ENCODE measurements at regions not wholly inside any gene's neighbourhood (a gene's known extent, or its start where the extent isn't known, plus 50 kb on each side); places are given as distances from the start of the nearest gene placed in this dataset.
A peak's percentile ranks its signal among the peaks of the same experiment; 100 is the strongest.
"Not testable (repeated sequence)": the region's sequence is repeated elsewhere in the genome, so short reads cannot be mapped to it uniquely, and the experiment has no call there.

DNA sequence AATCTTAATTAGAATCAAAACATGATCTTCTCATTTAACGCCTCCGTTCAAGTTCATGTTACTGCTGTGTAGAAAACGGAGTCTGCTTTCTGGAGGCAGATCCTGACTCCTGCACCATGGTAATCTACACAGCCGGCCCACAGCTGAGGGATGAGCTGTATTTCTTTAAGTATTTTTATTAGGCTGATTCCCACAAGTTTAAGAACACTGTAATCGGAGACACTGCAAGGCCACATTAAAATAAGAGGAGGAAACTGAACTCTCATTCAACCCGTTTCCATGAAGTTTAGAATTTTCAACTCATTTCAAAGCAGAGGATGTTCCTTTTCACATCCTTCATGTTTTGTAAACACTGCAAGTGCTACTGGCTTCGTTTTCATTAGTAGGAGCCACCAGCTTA lies 372.2 kb downstream of the NFIB start:
- DNase-seq (ENCODE audit: low read depth), result peak; percentile 19

DNA sequence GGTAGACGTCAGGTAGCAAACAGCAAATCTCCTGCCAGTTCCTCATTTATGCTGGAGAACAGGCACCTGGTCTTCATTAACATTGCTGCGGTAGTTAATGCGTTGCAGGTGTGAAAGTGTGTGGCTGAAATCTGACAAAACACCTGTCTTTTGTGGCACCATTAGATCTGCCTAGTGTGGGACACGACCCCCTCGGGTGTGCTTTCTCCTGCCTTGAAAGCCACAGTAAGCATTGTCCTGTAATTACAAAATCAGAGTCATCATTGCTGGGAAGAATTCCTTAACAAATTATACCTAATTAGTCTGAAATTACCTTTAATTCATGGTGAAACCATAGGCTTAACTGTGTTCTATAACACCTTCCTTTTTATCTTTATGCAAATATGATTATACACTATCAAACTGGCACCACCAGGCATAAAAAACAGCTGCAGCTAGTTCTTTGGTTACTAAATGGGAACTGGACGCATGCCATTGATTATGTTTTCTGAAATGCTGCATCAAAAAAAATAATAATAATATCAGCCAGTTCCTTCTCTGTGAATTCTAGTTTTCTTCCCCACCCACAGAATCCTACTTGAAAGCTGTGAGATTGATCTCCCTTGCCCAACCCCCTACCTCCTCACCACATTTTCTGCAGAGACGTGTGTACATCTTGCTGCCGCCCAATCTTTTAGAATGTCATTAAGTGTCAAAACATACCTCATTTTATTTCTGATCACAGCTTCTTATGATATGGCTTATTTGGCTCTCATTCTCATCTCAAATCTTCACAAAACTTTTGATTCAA lies 374.0 kb downstream of the NFIB start:
- DNase-seq (ENCODE audit: low read depth), result no peak

DNA sequence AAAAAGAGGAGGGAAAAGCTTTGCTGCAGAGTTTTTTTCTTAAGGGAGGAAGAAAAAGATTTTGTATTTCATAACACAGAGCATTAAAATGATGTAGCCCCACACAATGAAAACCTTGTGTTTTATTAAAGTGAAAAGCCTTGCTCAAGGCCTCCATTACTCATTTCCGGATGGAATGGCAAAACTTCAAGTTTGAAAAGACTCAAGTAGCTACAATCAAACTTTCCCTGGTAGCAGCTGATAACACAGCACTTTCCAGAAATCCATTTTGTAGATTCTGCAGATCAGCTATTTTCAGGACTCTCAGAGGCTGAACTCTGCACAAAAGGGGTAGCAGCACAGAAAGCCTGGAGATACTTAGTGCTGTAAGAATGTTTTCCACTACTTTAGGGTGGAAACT lies 374.8 kb downstream of the NFIB start:
- DNase-seq (ENCODE audit: low read depth), result peak; percentile 62

GRCh38 chr9:13934416-13934815 lies 379.5 kb downstream of the NFIB start:
- DNase-seq (ENCODE audit: low read depth), result no peak

DNA sequence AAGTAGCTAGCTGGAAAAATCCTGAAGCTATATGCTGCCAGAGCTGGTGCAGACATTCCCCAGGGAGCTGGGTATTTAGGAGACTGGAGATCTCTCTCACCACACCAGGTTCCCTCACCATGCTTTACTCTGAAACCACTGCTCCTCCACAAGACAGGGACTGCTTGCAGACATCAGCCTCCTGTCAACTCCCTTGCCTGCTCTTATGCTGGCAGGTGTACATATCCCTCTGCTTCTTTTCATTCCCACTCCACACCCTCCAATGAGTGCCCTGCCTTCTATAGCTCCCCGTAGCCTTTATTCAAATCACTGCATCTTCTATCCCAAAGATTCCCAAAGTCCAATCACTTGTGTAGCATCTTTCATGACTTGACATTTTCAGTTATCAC lies 380.7 kb downstream of the NFIB start:
- no peak for DNase-seq (ENCODE audit: low read depth)

- no peak for DNase-seq (ENCODE audit: low read depth)
Observed at GRCh38 chr9:13932528-13933267, 381.2 kb downstream of the NFIB start.

GRCh38 chr9:13929013-13929412 lies 384.9 kb downstream of the NFIB start:
- DNase-seq (ENCODE audit: low read depth), result no peak

DNA sequence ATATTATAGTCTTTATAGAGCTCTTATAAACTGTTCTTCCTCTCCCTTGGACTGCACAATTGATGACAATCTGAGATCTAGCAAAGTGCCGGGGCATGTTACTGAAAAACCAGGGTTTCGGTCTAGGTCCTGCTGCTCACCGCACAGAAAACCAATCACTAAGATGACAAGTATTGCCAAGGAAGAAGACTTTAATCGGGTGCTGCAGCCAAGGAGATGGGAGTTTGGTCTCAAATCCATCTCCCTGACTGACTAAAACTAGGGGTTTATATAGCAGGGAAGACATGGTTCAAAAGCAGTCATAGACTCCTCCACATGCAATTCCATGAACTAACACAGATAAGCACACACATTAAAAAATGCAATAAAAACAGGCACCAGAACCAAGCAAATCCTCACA lies 390.6 kb downstream of the NFIB start:
- DNase-seq (ENCODE audit: low read depth), result no peak

DNA sequence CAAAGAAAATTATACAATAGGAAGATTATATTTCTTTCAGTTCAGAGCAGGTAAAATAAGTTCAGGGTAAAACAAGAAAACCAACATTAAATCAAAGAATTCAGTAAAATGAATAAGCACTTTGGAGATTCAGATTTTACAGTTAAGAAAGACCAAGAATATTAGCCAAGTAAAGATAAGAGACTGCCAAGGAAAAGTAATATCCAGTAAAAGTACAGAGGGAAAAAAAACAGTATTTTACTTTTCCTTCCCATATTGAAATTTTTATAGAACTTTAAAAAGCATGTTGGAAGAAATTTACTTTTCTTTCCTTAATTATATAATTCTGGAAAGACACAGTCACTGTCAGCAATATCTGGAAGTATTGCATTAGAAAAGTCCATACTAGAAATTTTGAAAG lies 393.4 kb downstream of the NFIB start:
- no peak for DNase-seq (ENCODE audit: low read depth)

GRCh38 chr9:13919401-13919800 lies 394.5 kb downstream of the NFIB start:
- no peak for DNase-seq (ENCODE audit: low read depth)

GRCh38 chr9:13917534-13917933 lies 396.4 kb downstream of the NFIB start:
- DNase-seq (ENCODE audit: low read depth), result no peak

- no peak for DNase-seq (ENCODE audit: low read depth)
Observed at GRCh38 chr9:13915591-13916301, 398.2 kb downstream of the NFIB start.

- DNase-seq (ENCODE audit: low read depth), result no peak
Observed at GRCh38 chr9:13915131-13915530, 398.8 kb downstream of the NFIB start.

GRCh38 chr9:13911473-13911872 lies 402.5 kb downstream of the NFIB start:
- no peak for DNase-seq (ENCODE audit: low read depth)

GRCh38 chr9:13907842-13908241 lies 406.1 kb downstream of the NFIB start:
- DNase-seq (ENCODE audit: low read depth), result not testable (repeated sequence)

- DNase-seq (ENCODE audit: low read depth), result no peak
Observed at GRCh38 chr9:13904746-13905145, 409.2 kb downstream of the NFIB start.

DNA sequence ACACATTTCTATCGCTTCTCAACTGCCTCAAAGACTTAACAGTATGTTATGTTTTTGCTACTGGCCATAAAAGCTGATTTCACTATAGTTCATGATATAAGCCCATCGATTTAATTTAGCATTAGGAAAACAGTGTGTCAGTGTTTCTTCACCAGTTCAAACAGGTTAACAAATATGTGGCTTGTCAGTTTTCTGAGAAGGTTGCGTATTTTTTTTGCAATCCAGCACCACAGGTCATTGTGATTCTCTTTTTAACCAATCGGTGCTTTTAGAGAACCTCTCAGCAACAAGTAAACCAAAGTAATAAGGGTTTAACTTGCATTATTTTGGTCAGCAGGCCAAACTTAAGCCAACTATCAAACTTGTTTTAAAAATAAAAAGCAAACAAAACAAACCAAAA lies 409.6 kb downstream of the NFIB start:
- DNase-seq (ENCODE audit: low read depth), result no peak

DNA sequence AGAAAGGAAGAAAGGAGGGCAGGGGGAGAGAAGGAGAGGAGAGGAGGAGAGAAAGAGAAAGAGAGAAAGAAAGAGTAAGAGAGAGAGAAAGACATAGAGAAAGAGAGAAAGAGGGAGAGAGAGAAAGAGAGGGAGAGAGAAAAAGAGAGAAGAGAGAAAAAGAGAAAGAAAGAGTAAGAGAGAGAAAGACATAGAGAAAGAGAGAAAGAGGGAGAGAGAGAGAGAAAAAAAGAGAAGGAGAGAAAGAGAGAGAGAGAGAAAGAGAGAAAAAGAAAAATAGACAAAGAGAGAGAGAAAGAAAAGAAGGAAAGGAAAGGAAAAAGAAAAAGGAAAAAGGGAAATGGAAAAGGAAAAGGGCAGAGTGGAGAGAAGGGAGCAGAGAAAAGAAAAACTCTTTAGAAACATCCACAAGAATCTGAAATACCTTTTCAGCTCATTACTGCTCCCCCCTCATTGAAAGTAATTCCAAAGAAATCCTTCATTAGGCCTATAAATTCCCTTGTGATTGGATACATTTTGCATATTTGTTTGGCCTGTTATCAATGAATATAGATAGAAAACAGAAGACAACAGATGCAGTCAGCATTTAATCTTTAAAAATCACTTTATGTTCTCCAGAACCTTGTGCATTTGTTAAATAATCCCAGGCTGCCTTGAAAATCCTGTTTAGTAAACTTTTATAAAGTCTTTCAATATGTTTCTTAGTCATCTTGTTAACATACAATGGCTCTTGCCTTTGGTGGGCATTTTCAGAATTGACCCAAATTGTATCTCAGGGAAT lies 411.5 kb downstream of the NFIB start:
- no peak for DNase-seq (ENCODE audit: low read depth)

- no peak for DNase-seq (ENCODE audit: low read depth)
Observed at GRCh38 chr9:13901176-13901575, 412.8 kb downstream of the NFIB start.

- no peak for DNase-seq (ENCODE audit: low read depth)
Observed at GRCh38 chr9:13900449-13900848, 413.5 kb downstream of the NFIB start.

GRCh38 chr9:13899924-13900323 lies 414.0 kb downstream of the NFIB start:
- DNase-seq (ENCODE audit: low read depth), result no peak

DNA sequence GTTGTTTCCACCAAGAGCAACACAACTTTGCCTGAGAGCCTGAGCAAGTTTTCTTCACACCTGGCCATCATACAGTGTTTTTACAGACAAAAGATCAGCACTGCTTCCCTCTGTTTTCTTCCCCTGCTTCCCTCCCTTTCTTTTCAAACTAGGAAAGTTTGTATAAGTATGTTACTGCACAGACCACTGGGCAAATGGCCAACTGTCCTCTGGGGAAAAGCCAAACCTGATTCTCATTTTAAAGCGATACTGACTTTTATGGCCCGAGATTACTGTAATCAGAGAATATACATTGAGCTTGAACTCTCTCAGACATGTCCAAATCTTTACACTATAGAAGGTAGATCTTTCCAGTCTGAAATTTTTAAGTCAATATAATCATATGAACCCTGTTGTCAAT lies 415.0 kb downstream of the NFIB start:
- DNase-seq (ENCODE audit: low read depth), result no peak

Measured in non-pigmented ciliary epithelial cell (primary cell).